Ureter (tissue), 1 donor: ENCODE measurements at regions not wholly inside any gene's neighbourhood (a gene's known extent, or its start where the extent isn't known, plus 50 kb on each side); places are given as distances from the start of the nearest gene placed in this dataset.
"Not testable (repeated sequence)": the region's sequence is repeated elsewhere in the genome, so short reads cannot be mapped to it uniquely, and the experiment has no call there.

Experiments used
- DNase-seq: peaks from one replicate; pipeline ENCODE4 v3.0.0-alpha.2; 2020; ENCODE audit warnings: low spot score
- donor health status: DM: yes; HTN: yes; CAD: no.

DNA sequence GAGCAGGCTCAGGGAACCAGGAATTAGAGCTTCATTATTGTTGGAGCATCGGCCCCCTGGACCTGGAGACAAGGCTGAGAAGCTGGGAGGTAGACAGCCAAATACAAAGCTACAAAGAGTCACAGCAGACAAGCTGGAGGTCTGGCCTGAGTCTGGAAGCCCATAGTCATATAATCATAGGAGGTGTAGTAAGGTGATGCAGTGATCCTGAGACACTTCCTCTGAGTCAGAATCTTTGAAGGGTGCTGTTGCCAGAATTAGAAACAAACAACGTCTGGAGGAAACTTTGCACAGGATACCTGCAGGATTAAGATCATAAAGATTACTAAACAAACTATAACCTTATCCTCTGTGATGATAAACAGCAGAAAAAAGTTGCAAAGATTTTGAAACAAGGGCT lies 213.8 kb downstream of the DSC3 start:
- no peak for DNase-seq

DNA sequence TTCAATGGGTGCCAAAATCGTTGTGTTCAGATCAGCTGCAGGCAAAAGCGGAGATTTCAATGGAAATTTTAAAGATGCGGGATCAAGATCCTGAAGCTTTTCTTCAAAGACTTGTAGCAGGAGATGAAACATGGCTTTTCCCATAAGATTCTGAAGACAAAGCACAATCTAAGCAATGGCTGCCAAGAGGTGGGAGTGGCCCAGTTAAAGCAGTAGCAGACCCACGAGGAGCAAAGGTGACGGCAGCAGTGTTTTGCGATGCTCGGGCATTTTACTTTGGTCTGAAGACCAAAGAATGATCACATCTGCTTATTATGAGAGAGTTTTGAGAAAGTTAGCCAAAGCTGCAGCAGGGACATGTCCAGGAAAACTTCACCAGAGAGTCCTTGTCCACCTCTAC lies 222.9 kb downstream of the DSC3 start:
- DNase-seq, result no peak

DNA sequence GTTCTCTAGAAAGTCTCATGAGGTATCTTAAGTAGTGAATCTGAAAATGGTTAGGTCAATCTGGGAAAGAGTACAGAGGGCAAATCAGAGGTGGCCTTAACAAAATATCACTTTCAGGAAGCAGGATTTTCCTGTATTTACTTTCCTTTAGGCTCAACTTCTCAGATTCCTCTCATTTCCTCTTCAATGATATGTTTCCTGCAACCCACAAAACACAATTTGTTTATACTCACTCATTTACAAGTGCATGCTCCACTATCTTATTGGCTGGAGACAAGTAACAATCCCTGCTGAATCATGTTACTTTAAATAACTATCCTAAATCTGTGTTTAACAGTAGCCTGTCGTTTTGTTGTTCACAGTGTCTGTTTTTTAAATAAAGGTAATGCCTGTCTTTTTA lies 228.1 kb downstream of the DSC3 start:
- DNase-seq, result no peak

DNA sequence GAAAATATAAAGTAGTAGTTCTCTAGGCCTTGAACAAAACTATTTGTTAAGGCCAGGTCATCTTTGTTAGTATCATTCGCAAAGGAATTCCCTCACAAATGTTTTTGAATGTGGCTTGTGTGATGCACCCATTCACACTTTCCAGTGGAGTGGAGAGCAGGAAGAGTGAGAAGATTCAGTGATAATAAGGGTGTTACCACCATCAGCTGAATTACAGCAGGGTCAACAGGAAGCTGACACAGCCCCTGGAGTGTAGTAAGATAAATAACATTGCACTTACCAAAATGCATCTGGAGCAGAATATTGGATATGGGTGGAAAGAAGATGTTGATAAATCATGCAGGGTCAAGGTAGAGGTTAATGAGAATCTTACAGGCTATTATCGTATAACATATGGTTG lies 231.0 kb downstream of the DSC3 start:
- no peak for DNase-seq

DNA sequence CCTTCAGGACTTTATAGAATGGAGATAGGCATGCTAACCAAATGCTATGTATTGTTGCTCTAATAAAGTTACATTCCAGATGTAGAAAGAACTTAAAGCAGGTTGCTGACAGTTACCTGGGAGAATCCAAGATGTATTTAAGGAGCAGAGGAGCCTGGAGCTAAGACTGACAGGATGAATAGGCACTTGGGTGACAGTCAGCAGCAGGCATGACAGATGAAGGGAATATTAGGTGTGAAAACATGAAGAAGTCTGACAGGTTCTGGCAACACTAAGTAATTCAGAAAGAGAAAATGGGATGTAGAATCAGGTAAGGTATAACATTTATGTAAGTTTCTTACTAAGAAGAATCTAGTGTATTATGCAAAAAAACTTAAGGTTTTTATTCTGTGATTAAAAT lies 232.0 kb downstream of the DSC3 start:
- no peak for DNase-seq

DNA sequence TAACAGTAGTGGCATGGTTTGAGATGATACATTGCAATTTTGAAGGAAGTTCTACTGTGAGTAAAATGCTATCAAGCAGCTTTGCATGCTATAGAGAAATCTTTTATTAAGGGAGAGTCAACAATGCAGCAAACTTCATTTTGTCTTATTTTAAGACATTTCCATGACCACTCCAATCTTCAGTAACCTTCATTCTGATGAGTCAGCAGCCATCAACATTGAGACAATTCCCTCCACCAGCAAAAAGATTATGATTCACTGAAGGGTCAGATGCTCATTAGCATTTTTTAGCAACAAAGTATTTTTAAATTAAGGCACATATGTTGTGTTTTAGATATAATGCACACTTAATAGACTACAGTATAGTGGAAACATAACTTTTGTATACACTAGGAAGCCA lies 235.7 kb downstream of the DSC3 start:
- no peak for DNase-seq

DNA sequence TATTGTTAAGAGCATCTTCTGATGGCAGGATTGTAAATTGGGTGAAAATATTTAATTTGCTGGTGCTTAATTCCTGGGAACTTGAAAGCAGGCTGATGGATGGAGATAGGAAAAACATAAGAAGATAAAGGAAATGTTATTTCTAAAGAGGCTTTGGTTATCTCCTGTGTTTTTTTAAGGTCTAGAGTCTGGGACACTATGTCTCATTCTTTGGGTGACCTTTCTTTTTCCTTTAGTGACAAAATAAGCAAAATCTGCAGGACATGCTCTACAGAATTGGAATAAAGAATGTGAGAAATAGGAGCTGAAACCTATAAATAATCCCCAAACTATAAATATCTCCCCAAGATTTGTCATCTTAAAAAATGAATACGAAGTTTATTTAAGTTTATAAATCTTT lies 241.7 kb downstream of the DSC3 start:
- DNase-seq, result no peak

DNA sequence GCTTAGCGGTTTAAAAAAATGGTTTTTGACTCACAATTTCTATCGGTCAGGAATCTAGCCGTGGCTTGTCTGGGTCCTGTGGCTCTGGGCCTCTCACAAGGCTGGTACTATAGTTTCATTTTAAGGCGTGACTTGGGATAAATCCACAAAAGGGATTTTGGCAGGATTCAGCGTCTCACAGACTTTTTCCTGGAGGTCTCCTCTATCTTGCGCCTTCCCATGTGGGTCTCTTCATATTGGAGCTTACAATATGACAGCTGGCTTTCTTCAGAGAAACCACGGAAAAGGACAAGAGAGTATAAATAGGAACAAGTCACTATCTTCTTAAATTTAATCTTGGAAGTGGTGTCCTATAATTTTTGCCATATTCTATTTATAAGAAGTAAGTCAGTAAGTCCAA lies 250.5 kb downstream of the DSC3 start:
- no peak for DNase-seq

DNA sequence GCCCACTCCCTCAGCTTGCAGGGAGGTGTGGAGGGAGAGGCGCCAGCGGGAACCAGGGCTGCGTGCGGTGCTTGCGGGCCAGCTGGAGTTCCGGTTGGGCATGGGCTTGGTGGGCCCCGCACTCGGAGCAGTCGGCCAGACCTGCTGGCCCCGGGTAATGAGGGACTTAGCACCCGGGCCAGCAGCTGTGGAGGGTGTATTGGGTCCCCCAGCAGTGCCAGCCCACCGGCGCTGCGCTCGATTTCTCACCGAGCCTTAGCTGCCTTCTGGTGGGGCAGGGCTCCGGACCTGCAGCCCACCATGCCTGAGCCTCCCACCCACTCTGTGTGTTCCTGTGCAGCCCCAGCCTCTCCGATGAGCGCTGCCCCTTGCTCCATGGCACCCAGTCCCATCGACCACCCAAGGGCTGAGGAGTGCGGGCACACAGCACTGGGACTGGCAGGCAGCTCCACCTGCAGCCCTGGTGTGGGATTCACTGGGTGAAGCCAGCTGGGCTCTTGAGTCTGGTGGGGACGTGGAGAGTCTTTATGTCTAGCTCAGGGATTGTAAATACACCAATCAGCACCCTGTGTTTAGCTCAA lies 254.0 kb downstream of the DSC3 start:
- not testable (repeated sequence) for DNase-seq

DNA sequence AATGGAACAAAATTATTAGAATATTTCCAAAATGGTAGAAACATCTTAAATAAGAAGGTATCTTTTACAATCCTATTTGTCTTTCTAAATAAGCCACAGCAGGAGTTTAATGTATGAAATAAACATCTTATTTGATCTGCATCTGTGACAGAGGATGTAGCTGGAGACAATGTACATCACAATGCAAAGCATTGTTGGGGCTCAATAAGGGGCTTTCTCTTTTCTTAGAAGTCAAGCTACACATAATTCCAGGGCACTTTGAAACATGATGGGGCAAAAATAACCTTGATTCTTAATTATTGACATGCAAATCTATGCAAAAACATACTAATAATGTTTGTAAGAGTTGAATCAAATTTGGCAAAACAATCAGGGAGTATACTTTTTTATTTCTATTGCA lies 255.1 kb downstream of the DSC3 start:
- no peak for DNase-seq

DNA sequence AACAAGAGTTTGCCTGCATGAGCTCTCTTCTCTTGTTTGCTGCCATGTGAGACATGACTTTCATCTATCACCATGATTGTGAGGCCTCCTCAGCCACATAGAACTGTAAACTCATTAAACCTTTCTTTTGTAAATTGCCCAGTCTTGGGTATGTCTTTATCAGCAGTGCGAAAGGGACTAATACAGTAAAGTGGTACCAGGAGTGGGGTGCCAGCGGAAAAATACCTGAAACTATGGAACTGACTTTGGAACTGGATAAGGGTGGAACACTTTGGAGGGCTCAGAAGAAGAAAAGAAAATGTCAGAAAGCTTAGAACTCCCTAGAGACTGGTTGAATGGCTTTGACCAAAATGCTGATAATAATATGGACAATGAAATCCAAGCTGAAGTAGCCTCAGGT lies 260.9 kb downstream of the DSC3 start:
- no peak for DNase-seq

DNA sequence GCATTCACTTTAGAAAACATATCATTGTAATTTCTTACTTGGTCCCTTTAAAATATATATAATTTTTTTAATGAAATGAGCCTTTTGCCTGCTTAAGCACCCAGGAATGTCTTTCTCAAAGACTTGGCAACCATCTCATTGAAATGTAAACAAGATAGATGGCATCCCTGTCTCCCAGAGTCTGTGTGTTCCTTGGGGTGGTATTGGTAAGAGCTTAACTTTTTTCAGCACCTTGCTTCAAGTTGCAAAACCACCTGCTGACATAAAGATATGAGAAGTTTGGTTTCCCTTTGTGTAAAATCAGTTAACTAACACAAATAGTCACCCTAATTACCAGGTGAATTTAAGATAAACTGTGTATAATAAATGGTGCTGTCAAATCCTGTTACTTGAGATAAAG lies 266.9 kb downstream of the DSC3 start:
- DNase-seq, result no peak

DNA sequence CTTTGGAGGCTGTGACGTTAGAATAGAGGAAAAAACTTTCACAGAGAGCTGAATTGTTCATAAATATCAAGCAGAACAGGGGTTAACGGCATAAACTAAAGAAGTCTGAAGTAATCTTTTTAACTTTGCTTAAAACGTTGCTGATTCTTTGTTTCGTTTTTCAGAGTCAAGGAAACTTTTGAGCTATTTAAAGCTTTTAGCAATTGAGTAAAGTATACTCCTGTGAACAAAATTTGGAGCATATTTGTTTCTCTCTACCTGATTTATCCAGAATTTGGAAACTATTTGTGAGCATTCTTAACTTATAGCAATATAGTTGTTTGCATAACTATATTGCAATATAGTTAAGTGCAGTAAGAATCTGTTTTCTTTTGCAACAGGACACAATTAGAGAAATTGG lies 270.4 kb downstream of the DSC3 start:
- not testable (repeated sequence) for DNase-seq

DNA sequence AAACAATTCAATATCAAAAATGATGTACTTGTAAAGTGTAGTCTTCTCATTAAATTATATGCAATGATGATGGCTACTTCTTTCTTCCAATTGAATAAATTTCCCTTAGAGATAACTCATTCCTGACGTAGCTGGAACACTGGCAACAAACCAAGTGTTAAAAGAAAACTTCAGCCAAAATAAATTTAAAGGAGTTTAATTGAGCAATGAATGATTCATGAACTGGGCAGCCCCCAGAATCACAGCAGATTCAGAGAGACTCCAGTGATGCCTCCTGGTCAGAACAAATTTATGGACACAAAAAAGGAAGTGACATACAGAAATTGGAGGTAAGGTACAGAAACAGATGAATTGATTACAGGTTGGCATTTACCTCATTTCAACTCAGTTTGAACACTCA lies 276.5 kb downstream of the DSC3 start:
- no peak for DNase-seq

DNA sequence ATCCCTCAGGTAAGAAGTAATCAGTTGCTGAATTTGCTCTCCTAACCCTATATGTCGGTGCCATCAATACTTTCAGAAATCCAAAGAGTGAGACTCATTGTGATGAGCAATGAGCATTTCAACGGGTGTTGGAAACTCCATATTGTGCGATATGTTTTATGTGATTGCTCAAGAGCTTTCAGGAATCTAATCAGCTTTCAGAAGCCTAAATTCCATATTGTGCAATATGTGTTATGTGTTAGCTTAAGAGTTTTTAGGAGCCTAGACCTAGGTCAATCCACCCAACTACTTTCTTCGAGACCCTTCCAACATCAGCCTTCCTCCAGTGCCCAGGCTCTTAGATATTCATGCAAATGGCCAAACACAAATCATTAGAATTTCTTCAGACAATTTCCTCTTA lies 277.3 kb downstream of the DSC3 start:
- DNase-seq, result no peak

DNA sequence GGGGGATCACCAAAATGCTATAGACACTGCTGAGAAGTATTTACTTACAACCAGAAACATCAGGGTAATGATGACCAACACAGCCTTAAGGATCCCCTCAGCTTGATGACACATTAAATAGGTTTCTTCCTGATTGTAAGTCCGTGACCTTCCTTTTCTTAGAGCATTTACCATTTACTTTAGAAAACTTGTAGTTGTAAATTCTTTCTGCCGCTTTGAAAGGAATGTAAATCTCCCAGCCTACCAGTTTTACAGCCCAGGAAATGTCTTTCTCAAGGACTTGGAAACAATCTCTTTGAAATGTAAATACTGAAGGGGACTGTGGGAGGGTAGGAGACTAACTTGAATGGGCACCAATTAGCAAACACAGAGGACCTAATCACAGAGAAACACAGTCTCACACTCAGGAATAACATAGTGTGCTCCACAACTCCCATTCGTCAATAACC lies 278.6 kb downstream of the DSC3 start:
- no peak for DNase-seq

DNA sequence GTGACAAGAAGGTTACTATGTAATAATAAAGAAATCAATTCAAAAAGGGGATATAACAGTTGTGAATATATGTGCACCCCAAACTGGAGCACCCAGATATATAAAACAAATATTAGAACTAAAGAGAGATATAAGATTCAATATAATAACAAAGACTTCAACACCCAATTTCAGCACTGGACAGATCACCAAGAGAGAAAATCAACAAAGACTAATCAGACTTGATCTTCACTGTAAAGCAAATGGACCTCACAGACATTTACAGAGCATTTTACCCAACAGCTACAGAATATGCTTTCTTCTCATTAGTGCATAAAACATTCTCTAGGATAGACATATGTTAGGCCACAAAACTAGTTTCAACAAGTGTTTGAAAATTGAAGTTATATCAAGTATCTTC lies 287.7 kb downstream of the DSC3 start:
- no peak for DNase-seq

DNA sequence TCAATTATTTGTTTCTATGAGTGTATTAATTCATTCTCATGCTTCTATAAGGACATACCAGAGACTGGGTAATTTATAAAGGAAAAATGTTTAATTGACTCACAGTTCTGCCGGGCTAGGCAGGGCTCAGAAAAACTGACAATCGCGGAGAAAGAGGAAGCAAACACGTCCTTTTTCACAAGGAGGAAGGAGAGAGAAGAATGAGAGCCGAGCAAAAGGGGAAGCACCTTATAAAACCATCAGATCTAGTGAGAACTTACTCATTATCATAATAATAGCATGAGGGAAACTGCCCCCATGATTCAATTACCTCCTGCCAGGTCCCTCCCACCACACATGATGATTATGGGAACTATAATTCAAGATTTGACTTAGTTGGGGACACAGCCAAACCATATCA lies 294.0 kb downstream of the DSC3 start:
- DNase-seq, result no peak

DNA sequence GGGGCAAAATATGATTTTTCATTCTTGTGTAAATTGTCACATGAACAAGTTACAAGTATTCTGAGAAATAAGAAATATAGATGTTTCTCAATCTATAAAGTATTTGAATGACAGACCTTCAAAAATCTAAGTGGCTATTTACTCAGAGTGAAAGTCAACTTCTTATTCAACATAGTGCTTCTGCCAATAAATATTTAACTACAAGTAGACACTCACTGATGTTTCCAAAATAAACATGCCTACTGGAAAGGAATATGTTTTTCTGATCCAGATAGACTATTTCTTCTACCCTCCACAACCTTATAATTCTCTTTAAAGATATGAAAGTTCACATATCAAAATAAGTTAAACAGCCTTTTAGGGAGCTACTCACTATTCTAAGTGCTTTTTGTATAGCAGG lies 296.3 kb downstream of the DSC3 start:
- DNase-seq, result no peak

DNA sequence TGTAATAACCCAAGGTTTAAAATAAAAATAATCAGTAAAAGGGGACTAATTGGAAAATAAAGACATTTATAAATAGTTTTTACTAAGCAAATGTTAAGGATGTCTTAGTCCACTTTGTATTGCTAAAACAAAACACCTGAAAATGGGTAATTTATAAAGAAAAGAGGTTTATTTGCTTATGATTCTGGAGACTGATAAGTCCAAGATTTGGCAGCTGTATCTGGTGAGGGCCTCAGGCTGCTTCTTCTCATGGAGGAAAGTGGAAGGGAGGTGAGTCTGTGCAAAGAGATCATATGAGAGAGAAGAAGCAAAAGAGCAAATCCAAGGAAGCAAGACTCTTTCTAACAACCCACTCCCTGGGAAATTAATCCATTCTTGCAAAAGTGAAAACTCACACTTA lies 299.5 kb downstream of the DSC3 start:
- no peak for DNase-seq

DNA sequence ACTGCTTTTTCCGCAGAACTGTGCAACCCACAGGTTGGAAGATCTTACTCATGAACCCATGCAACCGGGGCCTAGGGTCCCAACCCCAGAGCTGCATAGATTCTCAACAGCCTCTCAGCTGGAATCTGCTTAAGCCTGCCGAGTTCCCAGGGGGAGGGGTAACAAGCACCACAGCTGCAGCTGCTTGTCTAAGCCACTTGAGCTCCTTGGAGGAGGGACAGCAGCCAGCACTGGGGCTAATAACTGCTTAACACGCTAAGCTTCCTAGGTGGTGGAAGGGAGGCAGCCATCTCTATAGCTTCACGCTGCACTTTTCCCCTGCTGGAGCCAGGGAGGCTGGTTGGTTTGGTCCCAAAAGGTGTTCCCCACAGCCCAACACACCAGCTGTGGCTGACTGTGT lies 311.6 kb downstream of the DSC3 start:
- no peak for DNase-seq

DNA sequence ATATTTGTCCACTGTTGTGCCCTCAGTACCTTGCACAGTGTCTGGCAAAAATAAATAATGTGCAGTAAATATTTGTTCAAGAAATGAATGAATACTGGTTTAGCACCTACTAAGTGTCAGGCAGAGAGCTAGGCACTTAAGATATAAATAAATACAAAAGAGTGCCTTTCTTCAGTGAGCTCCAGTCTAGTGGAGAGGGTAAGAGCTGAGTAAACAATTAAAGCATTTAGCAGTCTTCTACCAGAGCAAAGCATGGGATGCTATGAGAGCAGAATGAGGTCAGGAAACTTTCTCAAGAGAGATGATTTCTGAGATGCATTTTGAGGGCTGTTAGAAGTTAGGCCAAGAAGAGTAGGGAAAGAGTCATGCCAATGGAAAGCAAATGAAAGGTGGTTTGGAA lies 314.7 kb downstream of the DSC3 start:
- no peak for DNase-seq

DNA sequence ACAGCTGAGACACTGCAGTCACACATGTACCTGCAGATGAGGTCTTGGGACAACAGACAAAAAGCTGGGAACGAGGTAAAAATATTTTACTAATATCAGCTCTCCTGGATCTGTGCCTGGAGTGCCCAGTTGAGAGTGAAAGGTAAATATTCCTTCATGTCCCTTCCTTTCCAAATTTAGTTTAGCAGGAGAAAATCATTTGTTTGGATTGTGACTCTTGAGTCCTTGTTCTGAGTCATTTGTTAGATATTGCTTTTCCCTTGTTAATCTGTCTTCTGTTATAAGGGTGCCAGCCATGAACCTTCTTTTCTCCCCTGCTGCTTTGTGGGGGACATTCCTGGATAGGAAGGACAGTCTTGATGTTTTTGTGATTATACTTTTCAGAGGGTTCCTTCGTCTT lies 329.2 kb downstream of the DSC3 start:
- no peak for DNase-seq

DNA sequence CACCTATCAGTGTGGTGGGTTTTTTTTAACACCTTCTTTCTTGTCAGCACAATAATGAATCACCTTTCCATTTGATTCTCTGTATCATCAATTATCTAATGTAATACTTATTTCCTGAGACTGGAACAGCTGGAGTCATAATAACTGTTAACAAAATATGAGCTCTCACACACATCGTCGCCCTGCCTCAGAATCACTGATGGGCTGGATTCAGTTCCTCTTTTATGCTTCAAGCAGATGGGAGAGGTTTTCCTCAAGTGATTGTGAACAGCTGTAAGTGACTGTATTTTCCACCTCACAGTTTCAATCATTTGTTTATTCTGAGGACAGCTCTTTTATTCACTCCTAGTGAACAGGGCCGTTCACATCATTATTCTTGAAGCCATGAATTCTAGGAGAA lies 330.2 kb downstream of the DSC3 start:
- no peak for DNase-seq

DNA sequence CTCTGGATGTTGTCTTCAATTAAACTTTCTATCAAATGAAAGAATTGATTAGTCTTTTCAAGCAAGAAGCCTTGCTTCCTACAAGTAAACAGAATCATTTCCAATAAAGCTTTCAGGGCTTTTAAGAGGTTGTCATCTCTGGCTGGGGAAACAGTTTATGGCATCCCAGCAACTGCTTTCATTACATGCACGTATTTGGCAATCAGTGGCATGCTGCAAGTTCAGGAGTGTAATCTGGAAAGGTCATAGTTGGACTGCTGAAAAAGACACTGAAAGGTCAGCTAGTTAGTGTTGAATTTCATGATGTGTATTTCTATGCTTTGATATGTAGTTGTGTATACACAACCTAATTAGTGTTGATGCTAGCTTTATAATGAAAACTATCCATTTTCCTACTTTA lies 332.9 kb downstream of the DSC3 start:
- DNase-seq, result no peak
